ENCODE measurements at regions not wholly inside any gene's neighbourhood (a gene's known extent, or its start where the extent isn't known, plus 50 kb on each side); places are given as distances from the start of the nearest gene placed in this dataset.

DNA sequence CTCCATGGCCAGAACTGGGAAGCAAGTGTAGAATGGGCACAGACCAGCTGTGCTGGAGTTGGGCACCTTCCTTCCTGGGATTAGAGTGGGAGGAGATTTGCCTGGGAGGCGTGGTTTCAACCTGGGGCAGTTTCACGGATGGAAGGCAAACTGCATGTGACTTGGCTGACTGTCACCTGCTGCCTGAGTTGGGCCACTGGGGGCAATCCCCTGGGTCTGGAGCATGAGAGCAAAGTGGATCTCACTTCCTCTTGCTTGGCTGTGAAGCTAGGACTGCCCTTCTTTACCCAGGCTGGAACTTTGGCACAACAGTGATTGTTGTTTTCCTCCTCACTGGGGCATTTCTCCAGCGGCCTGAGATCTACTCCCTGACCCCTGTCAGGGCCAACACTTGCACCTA lies 1247.0 kb upstream of the EPHA6 start:
- no peak for TF ChIP-seq POLR2A (IDR thresholded peaks at IDR 0.05)
- no peak for TF ChIP-seq CTCF (IDR thresholded peaks at IDR 0.05)

Data from stomach (tissue), 4 donors.